ENCODE measurements at regions not wholly inside any gene's neighbourhood (a gene's known extent, or its start where the extent isn't known, plus 50 kb on each side); places are given as distances from the start of the nearest gene placed in this dataset.

- TF ChIP-seq CTCF (IDR thresholded peaks at IDR 0.05; ENCODE audit: low read depth, low read length): no peak
- POLR2A ChIA-PET: no interaction called here
- H3K27ac ChIP-seq (ENCODE audit: low read depth, low read length): no peak overlapping the region
- CTCF ChIA-PET: interaction anchor here (0.7 kb wide), 1 partner anchor 1537 kb away, joined by 3 read pairs; no protein-coding TSS in a partner anchor
- no peak for DNase-seq (ENCODE audit: low read depth, low spot score)
- H3K4me3 ChIP-seq (ENCODE audit: low read depth, low read length): no peak overlapping the region
- H3K9me3 ChIP-seq (ENCODE audit: control insufficient read depth, insufficient read depth, low read length): no peaks in the 10 kb centered on the region
- no peaks in the 10 kb centered on the region for H3K27me3 ChIP-seq (ENCODE audit: control insufficient read depth, insufficient read depth, low read length)
Observed at GRCh38 chr10:21309427-21309826, 216.1 kb downstream of the SKIDA1 start.

- CTCF ChIA-PET: interaction anchor here (0.7 kb wide), 1 partner anchor 1537 kb away, joined by 3 read pairs; no protein-coding TSS in a partner anchor
- no peak for DNase-seq (ENCODE audit: low read depth, low spot score)
- Histone ChIP-seq H3K4me3 (ENCODE audit: low read depth, low read length) (no peak overlapping the region), H3K27ac (ENCODE audit: low read depth, low read length) (no peak overlapping the region), H3K27me3 (ENCODE audit: control insufficient read depth, insufficient read depth, low read length) (no peaks in the 10 kb centered on the region), H3K9me3 (ENCODE audit: control insufficient read depth, insufficient read depth, low read length) (no peaks in the 10 kb centered on the region)
- TF ChIP-seq CTCF (IDR thresholded peaks at IDR 0.05; ENCODE audit: low read depth, low read length): no peak
- POLR2A ChIA-PET: no interaction called here
Observed at GRCh38 chr10:21308946-21309345, 216.5 kb downstream of the SKIDA1 start.

GRCh38 chr10:21308018-21308417 lies 217.5 kb downstream of the SKIDA1 start:
- TF ChIP-seq CTCF (IDR thresholded peaks at IDR 0.05; ENCODE audit: low read depth, low read length): no peak
- Histone ChIP-seq H3K4me3 (ENCODE audit: low read depth, low read length) (no peak overlapping the region), H3K27me3 (ENCODE audit: control insufficient read depth, insufficient read depth, low read length) (no peaks in the 10 kb centered on the region), H3K27ac (ENCODE audit: low read depth, low read length) (no peak overlapping the region), H3K9me3 (ENCODE audit: control insufficient read depth, insufficient read depth, low read length) (no peaks in the 10 kb centered on the region)
- POLR2A ChIA-PET: no interaction called here
- DNase-seq (ENCODE audit: low read depth, low spot score): no peak
- CTCF ChIA-PET: no interaction called here

GRCh38 chr10:21304608-21305007 lies 220.9 kb downstream of the SKIDA1 start:
- no peak overlapping the region for H3K27ac ChIP-seq (ENCODE audit: low read depth, low read length)
- POLR2A ChIA-PET: no interaction called here
- CTCF ChIA-PET: no interaction called here
- H3K27me3 ChIP-seq (ENCODE audit: control insufficient read depth, insufficient read depth, low read length): no peaks in the 10 kb centered on the region
- TF ChIP-seq CTCF (IDR thresholded peaks at IDR 0.05; ENCODE audit: low read depth, low read length): no peak
- H3K4me3 ChIP-seq (ENCODE audit: low read depth, low read length): no peak overlapping the region
- no peak for DNase-seq (ENCODE audit: low read depth, low spot score)
- no peaks in the 10 kb centered on the region for H3K9me3 ChIP-seq (ENCODE audit: control insufficient read depth, insufficient read depth, low read length)

- POLR2A ChIA-PET: no interaction called here
- H3K27ac ChIP-seq (ENCODE audit: low read depth, low read length): no peak overlapping the region
- TF ChIP-seq CTCF (IDR thresholded peaks at IDR 0.05; ENCODE audit: low read depth, low read length): no peak
- H3K27me3 ChIP-seq (ENCODE audit: control insufficient read depth, insufficient read depth, low read length): no peaks in the 10 kb centered on the region
- H3K9me3 ChIP-seq (ENCODE audit: control insufficient read depth, insufficient read depth, low read length): no peaks in the 10 kb centered on the region
- CTCF ChIA-PET: no interaction called here
- no peak for DNase-seq (ENCODE audit: low read depth, low spot score)
- no peak overlapping the region for H3K4me3 ChIP-seq (ENCODE audit: low read depth, low read length)
Observed at GRCh38 chr10:21304198-21304597, 221.3 kb downstream of the SKIDA1 start.

Data from AG04450 (cell line).